Fibroblast of skin of right biceps (primary cell): ENCODE measurements at regions not wholly inside any gene's neighbourhood (a gene's known extent, or its start where the extent isn't known, plus 50 kb on each side); places are given as distances from the start of the nearest gene placed in this dataset.
"Not testable (repeated sequence)": the region's sequence is repeated elsewhere in the genome, so short reads cannot be mapped to it uniquely, and the experiment has no call there.

Experiments used
- DNase-seq: peaks from one replicate; pipeline ENCODE4 v3.0.0-alpha.2; 2013

DNA sequence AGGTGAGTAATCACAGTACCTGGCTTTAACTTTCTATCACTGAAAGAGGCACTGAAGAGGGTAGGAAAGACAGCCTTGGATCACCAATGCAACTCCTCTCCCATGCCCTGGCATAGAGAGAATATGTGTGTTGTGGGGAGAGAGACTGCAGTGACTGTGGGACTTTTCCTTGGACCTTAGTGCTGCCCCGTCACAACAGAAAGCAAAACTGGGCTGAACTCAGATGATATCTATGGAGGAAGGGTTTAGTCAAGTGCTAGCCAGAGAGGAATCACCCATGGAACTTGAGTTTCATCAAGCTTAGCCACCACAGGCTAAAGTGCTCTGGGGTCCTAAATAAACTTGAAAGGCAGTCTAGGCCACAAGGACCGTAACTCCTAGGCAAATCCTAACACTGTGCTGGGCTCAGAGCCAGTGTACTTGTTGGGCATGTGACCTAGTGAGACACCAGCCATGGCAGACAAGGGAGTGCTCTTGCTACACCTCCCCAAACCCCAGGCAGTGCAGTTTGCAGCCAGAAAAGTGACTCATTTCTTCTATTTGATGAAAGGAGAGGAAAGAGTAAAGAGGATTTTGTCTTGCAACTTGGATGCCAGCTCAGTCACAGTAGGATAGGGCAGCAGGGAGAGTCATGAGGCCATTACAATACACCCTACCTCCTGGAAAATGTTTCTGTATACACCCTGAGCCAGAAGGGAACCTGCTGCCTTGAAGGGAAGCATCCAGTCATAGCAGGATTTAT lies 105.8 kb upstream of the SPOPL start:
- DNase-seq, result peak; percentile 34

DNA sequence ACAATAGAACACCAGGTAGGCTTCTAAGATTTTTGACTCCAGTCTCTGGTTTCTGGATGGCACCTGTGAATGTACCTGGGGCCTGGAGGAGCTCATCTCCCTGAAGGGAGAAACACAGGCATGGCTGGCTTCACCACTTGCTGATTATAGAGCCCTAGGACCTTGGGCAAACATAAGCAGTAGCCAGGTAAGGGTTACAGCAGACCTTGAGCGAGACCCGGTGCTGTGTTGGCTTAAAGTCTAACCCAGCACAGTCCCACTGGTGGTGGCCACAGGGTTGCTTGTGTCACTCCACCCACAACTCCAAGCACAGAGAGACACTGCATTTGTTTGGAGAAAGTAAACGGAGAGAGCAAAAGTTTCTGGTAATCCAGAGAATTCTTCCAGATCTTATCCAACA lies 104.7 kb upstream of the SPOPL start:
- DNase-seq, result no peak

DNA sequence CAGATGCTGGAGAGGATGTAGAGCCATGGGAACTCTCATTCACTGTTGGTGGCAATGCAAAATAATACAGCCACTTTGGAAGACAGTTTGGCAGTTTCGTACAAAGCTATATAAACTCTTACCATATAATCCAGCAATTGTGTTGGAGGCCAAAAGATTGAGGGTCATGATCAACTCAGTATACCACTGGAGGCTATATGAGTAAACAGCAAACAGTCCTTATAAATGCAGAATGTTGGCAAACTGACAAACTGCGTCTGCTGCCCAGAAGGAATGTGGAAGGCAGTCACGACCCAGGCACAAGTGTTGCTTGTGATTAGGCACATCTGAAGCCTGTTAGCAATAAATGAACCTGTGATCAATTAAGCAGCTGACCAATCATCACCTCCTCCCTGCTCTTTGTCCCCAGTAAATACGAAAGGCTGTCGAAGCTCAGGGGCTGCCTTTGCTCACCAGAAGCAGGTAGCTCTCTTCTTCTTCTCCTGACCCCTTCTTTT lies 98.1 kb upstream of the SPOPL start:
- DNase-seq, result no peak

- DNase-seq, result no peak
These were observed 87.6 kb upstream of the SPOPL start for GRCh38 chr2:138414014-138414413.

DNA sequence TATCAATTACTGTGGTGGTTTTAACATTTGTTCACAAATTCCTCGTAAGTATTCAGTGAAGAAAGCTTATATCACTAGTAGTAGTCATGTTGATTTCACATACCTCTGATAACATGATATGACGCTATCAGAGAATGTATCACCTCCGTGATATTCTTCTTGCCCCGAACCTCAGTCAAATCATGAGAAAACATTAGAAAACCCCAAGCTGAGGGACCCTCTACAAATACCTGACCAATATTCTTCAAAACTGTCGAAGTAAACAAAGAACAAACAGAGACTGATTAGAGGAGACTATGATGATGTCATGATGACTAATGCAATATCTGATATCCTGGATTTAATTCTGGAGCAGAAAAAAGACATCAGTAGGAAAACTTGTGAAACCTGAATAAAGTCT lies 85.6 kb upstream of the SPOPL start:
- peak; percentile 5 for DNase-seq

GRCh38 chr2:138418453-138418852 lies 83.1 kb upstream of the SPOPL start:
- no peak for DNase-seq

GRCh38 chr2:138421315-138421970 lies 80.1 kb upstream of the SPOPL start:
- peak; percentile 38 for DNase-seq

DNA sequence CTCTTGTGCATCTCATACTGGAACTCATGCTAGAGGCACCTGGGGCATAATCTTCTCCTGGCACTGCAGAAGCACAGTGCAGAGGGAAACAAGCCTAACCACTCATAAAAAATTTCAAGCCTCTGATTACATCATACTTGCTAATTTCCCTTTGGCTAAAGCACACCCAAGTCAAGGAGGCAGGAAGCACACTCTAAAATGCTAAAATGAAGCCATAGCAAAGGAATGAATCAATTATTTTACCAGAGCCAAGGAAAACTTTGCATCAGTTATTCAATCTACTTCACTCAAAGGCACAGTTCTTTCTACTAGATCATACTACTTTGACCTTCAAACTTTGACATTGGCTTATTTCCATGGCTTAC lies 79.6 kb upstream of the SPOPL start:
- DNase-seq, result peak; percentile 80

DNA sequence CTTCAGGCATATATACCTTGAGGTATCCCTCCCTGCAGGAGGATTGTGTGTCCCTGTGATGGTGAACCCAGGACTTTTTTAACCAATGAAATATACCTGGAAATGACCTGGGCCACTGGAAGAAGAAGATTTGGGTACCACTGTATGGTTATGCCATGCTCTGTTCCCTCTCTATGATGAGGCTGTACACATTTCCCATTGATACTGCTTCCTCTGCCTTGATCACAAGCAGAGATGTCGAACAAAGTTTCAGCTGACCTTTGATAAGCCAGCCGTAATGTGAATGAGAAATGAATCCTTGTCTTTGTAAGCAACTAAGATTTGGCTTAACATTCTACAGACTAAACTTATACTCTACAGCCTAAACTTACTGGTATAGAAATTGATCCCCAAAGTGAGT lies 78.4 kb upstream of the SPOPL start:
- no peak for DNase-seq

DNA sequence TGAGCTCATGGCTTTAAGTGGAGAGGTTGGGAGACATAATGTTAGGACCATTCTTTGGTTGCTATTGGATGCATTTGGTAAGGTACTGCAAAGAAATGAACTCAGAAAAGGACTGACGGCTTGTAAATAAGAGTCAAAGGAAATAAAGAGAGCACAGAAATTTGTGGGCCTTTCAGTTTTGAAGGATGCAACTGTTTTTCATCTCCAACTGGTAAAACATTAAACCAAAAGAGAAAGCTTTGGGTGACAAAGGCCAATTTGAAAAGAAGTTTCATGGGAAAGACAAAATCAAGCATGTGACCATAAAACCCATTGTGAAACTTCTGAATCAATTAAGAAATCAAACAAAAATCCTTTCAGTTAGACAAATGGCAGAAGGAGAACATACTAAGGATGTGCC lies 77.8 kb upstream of the SPOPL start:
- DNase-seq, result no peak

DNA sequence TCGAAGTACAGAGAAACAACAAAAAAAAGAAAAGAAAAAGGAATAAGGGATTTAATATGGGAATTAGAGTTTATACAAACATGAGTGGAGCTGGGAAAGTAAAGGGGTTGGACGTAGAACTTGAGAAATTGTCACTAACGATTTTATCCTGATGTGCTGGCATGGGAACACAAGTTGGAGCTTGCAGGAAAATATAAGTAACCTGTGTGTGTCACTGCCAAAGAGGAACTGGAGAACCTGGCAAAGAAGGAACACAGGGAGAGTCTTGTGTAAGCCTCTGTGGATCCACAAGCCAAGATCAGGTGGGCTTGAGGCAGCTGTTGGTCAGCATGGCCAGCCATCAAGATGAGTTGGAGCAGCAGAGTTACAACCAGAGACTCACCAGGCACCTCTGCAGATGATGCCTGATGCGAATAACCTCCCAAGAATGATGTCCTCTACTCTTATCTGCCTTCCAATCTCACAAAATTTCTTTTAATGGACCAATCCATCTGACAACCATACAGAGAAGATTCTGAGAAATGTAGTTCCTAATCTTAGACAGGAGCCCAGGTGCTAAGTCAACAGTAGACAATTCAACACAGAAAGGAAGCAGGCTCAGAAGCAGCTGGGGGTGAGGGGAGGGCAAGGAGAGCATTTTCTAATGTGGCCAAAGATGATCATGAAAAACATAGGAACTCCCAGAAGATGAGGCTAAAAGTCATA lies 77.0 kb upstream of the SPOPL start:
- DNase-seq, result no peak

GRCh38 chr2:138426116-138426515 lies 75.5 kb upstream of the SPOPL start:
- not testable (repeated sequence) for DNase-seq

- no peak for DNase-seq
These were observed 72.7 kb upstream of the SPOPL start for GRCh38 chr2:138428710-138429440.

GRCh38 chr2:138430181-138430580 lies 71.4 kb upstream of the SPOPL start:
- no peak for DNase-seq

- DNase-seq, result peak; percentile 49
These were observed 68.6 kb upstream of the SPOPL start for GRCh38 chr2:138432971-138433370.

GRCh38 chr2:138433995-138434951 lies 67.3 kb upstream of the SPOPL start:
- no peak for DNase-seq

- no peak for DNase-seq
These were observed 65.9 kb upstream of the SPOPL start for GRCh38 chr2:138435701-138436100.

DNA sequence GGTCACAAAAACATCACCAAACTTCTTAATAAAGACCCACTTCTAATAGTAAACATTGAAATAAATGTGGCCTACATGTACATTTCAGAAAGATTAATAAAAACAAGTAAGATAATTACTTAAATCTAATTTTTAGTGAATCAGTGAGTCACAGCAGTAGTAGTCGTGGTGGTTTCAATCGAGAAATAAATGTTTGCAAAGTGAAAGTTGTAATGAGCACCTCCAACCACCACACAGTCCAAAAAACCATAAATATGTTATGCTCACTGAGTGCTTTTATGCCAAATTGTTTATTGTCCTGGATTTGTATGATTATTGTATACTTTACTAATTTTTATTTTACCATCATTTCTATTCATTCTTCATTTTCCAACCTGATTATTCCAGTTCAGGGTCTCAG lies 61.8 kb upstream of the SPOPL start:
- no peak for DNase-seq

DNA sequence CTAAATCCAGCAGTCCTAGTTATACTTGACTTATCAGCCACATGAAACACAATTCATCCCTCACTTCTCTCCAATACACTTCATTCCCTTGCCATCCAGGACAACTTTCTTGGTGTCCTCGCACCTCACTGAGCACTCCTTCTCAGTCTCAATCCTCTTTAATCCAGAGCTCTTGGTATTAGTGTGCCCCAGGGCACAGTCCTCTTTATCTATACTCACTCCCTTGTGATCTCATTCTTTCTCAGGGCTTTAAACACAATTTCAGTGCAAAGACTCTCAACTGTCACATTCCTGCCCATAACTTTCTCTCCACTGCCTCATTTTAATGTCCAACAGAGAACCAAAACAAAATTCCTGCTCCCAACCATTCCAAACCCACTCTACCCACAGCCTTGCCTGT lies 60.8 kb upstream of the SPOPL start:
- no peak for DNase-seq

DNA sequence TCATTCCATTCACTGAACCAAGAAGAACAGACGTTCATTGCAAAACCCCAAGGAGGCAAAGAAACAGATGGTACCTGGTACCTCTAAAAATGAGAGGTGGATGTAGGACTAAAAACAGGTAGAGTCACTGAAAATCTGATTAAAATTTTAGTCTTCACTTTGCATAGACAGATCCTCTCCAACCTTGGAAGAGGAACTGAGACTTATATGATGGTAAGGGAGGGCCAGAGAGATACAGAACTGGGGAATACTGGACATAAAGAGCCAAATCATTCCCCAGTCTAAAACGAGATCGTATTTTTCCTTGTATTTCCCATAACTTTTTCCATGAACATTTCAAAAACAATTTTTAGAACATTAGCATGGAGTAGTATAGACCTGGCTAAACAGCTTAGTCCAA lies 59.7 kb upstream of the SPOPL start:
- no peak for DNase-seq

DNA sequence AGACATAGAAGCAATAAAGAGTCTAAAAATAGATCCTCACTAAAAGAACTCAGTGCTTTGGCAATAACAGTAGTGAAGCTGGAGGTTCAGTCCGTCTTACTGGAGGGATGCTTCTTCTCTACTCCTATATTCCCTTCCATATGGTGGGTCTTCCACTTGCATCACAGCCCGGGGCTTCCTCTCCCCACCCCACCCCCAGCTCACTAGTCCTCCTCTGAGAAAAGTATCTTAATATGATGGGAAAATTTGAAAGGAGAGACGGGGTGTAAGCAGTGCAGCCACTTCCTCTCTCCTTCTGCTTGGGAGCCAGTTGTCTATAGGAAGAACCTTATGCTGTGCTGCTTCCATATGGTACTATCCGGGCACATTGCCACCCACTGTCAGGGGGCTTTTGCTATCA lies 57.2 kb upstream of the SPOPL start:
- DNase-seq, result no peak

- no peak for DNase-seq
These were observed 56.3 kb upstream of the SPOPL start for GRCh38 chr2:138445227-138445626.
